GM20000 (cell line): ENCODE measurements at regions not wholly inside any gene's neighbourhood (a gene's known extent, or its start where the extent isn't known, plus 50 kb on each side); places are given as distances from the start of the nearest gene placed in this dataset.

ENCODE experiments used
- DNase-seq: peaks from one replicate; pipeline ENCODE4 v3.0.0; 2012; ENCODE audit warnings: low spot score
- CTCF ChIP-seq: IDR thresholded peaks from 2 replicates; pipeline ENCODE4 v1.5.1; 2012; ENCODE audit warnings: mild to moderate bottlenecking, control low read depth; ENCODE audit errors: extremely low read depth, missing control alignments

- DNase-seq, result no peak
- no peak for TF ChIP-seq CTCF
These were observed 236.4 kb upstream of the SPRY2 start for GRCh38 chr13:80577285-80577684.

GRCh38 chr13:80574113-80574850 is 233.4 kb upstream of the SPRY2 start:
- TF ChIP-seq CTCF, result no peak

GRCh38 chr13:80572923-80573316 is 232.0 kb upstream of the SPRY2 start:
- TF ChIP-seq CTCF, result no peak
- no peak for DNase-seq

More at GRCh38 chr13:80574113-80574850, 233.4 kb upstream of the SPRY2 start:
- DNase-seq, result no peak

GRCh38 chr13:80572308-80572922 is 231.5 kb upstream of the SPRY2 start:
- TF ChIP-seq CTCF, result no peak
- DNase-seq, result no peak

GRCh38 chr13:80571346-80572307 is 230.7 kb upstream of the SPRY2 start:
- DNase-seq, result no peak
- no peak for TF ChIP-seq CTCF

GRCh38 chr13:80563439-80563838 is 222.5 kb upstream of the SPRY2 start:
- no peak for TF ChIP-seq CTCF

More at GRCh38 chr13:80563439-80563838, 222.5 kb upstream of the SPRY2 start:
- no peak for DNase-seq
